ENCODE measurements at regions not wholly inside any gene's neighbourhood (a gene's known extent, or its start where the extent isn't known, plus 50 kb on each side); places are given as distances from the start of the nearest gene placed in this dataset.
"Not testable (repeated sequence)": the region's sequence is repeated elsewhere in the genome, so short reads cannot be mapped to it uniquely, and the experiment has no call there.

- Histone ChIP-seq H3K36me3 (ENCODE audit: control insufficient read depth in 2 of 2, insufficient read depth in 2 of 2, low read length in 1 of 2) (no peaks in the 10 kb centered on the region), H3K4me3 (ENCODE audit: low read depth in 1 of 2, low read length in 2 of 2) (no peak overlapping the region), H3K9me3 (ENCODE audit: control insufficient read depth in 2 of 2, insufficient read depth in 1 of 2, low read depth in 1 of 2, low read length in 1 of 2) (peaks cover 0 to 3% of the 10 kb centered on the region in 2 donors), H3K4me1 (ENCODE audit: control insufficient read depth in 2 of 2, insufficient read depth in 2 of 2, low read length in 1 of 2) (no peaks in the 10 kb centered on the region), H3K27me3 (ENCODE audit: control insufficient read depth in 1 of 2, insufficient read depth in 2 of 2, low read length in 2 of 2) (no peaks in the 10 kb centered on the region), H3K27ac (ENCODE audit: low read depth in 2 of 2, low read length in 1 of 2) (no peak overlapping the region)
- WGBS, 2 donors: 68 to 80% methylated on average over 11 of the region's 11 CpGs
Measured at GRCh38 chr4:3630136-3630597, 97.9 kb upstream of the LRPAP1 start.

GRCh38 chr4:3629665-3630064, 97.4 kb upstream of the LRPAP1 start:
- no peaks in the 10 kb centered on the region for H3K36me3 ChIP-seq (ENCODE audit: control insufficient read depth in 2 of 2, insufficient read depth in 2 of 2, low read length in 1 of 2)
- H3K4me1 ChIP-seq (ENCODE audit: control insufficient read depth in 2 of 2, insufficient read depth in 2 of 2, low read length in 1 of 2): no peaks in the 10 kb centered on the region
- no peak overlapping the region for H3K27ac ChIP-seq (ENCODE audit: low read depth in 2 of 2, low read length in 1 of 2)
- H3K9me3 ChIP-seq (ENCODE audit: control insufficient read depth in 2 of 2, insufficient read depth in 1 of 2, low read depth in 1 of 2, low read length in 1 of 2): peaks cover 0 to 3% of the 10 kb centered on the region in 2 donors
- WGBS, 2 donors: 83 to 89% methylated on average over 11 to 12 of the region's 12 CpGs
- H3K4me3 ChIP-seq (ENCODE audit: low read depth in 1 of 2, low read length in 2 of 2): no peak overlapping the region
- H3K27me3 ChIP-seq (ENCODE audit: control insufficient read depth in 1 of 2, insufficient read depth in 2 of 2, low read length in 2 of 2): no peaks in the 10 kb centered on the region

GRCh38 chr4:3629176-3629575, 97.0 kb upstream of the LRPAP1 start:
- not testable (repeated sequence) for H3K9me3 ChIP-seq (ENCODE audit: control insufficient read depth in 2 of 2, insufficient read depth in 1 of 2, low read depth in 1 of 2, low read length in 1 of 2); H3K36me3 ChIP-seq (ENCODE audit: control insufficient read depth in 2 of 2, insufficient read depth in 2 of 2, low read length in 1 of 2); H3K27me3 ChIP-seq (ENCODE audit: control insufficient read depth in 1 of 2, insufficient read depth in 2 of 2, low read length in 2 of 2); H3K4me3 ChIP-seq (ENCODE audit: low read depth in 1 of 2, low read length in 2 of 2); H3K4me1 ChIP-seq (ENCODE audit: control insufficient read depth in 2 of 2, insufficient read depth in 2 of 2, low read length in 1 of 2); H3K27ac ChIP-seq (ENCODE audit: low read depth in 2 of 2, low read length in 1 of 2)
- 89 to 91% methylated on average over 13 of the region's 13 CpGs for whole genome bisulfite sequencing, 2 donors

GRCh38 chr4:3628868-3629175, 96.6 kb upstream of the LRPAP1 start:
- Histone ChIP-seq H3K27ac (ENCODE audit: low read depth in 2 of 2, low read length in 1 of 2) (no peak overlapping the region), H3K27me3 (ENCODE audit: control insufficient read depth in 1 of 2, insufficient read depth in 2 of 2, low read length in 2 of 2) (no peaks in the 10 kb centered on the region), H3K4me1 (ENCODE audit: control insufficient read depth in 2 of 2, insufficient read depth in 2 of 2, low read length in 1 of 2) (no peaks in the 10 kb centered on the region), H3K9me3 (ENCODE audit: control insufficient read depth in 2 of 2, insufficient read depth in 1 of 2, low read depth in 1 of 2, low read length in 1 of 2) (peaks cover 0 to 3% of the 10 kb centered on the region in 2 donors), H3K36me3 (ENCODE audit: control insufficient read depth in 2 of 2, insufficient read depth in 2 of 2, low read length in 1 of 2) (no peaks in the 10 kb centered on the region), H3K4me3 (ENCODE audit: low read depth in 1 of 2, low read length in 2 of 2) (no peak overlapping the region)
- 86 to 90% methylated on average over 11 of the region's 11 CpGs for WGBS, 2 donors

GRCh38 chr4:3627967-3628867, 96.0 kb upstream of the LRPAP1 start:
- not testable (repeated sequence) for H3K4me1 ChIP-seq (ENCODE audit: control insufficient read depth in 2 of 2, insufficient read depth in 2 of 2, low read length in 1 of 2); H3K9me3 ChIP-seq (ENCODE audit: control insufficient read depth in 2 of 2, insufficient read depth in 1 of 2, low read depth in 1 of 2, low read length in 1 of 2); H3K36me3 ChIP-seq (ENCODE audit: control insufficient read depth in 2 of 2, insufficient read depth in 2 of 2, low read length in 1 of 2); H3K27me3 ChIP-seq (ENCODE audit: control insufficient read depth in 1 of 2, insufficient read depth in 2 of 2, low read length in 2 of 2); H3K4me3 ChIP-seq (ENCODE audit: low read depth in 1 of 2, low read length in 2 of 2); H3K27ac ChIP-seq (ENCODE audit: low read depth in 2 of 2, low read length in 1 of 2)
- WGBS, 2 donors: 61 to 64% methylated on average over 22 to 27 of the region's 29 CpGs

GRCh38 chr4:3627456-3627855, 95.2 kb upstream of the LRPAP1 start:
- H3K4me3 ChIP-seq (ENCODE audit: low read depth in 1 of 2, low read length in 2 of 2); H3K27me3 ChIP-seq (ENCODE audit: control insufficient read depth in 1 of 2, insufficient read depth in 2 of 2, low read length in 2 of 2); H3K27ac ChIP-seq (ENCODE audit: low read depth in 2 of 2, low read length in 1 of 2); H3K4me1 ChIP-seq (ENCODE audit: control insufficient read depth in 2 of 2, insufficient read depth in 2 of 2, low read length in 1 of 2); H3K36me3 ChIP-seq (ENCODE audit: control insufficient read depth in 2 of 2, insufficient read depth in 2 of 2, low read length in 1 of 2); H3K9me3 ChIP-seq (ENCODE audit: control insufficient read depth in 2 of 2, insufficient read depth in 1 of 2, low read depth in 1 of 2, low read length in 1 of 2): not testable (repeated sequence)
- 78 to 84% methylated on average over 7 to 8 of the region's 8 CpGs for WGBS, 2 donors

GRCh38 chr4:3626131-3626884, 94.1 kb upstream of the LRPAP1 start:
- not testable (repeated sequence) for H3K4me3 ChIP-seq (ENCODE audit: low read depth in 1 of 2, low read length in 2 of 2); H3K27me3 ChIP-seq (ENCODE audit: control insufficient read depth in 1 of 2, insufficient read depth in 2 of 2, low read length in 2 of 2); H3K27ac ChIP-seq (ENCODE audit: low read depth in 2 of 2, low read length in 1 of 2); H3K4me1 ChIP-seq (ENCODE audit: control insufficient read depth in 2 of 2, insufficient read depth in 2 of 2, low read length in 1 of 2); H3K36me3 ChIP-seq (ENCODE audit: control insufficient read depth in 2 of 2, insufficient read depth in 2 of 2, low read length in 1 of 2); H3K9me3 ChIP-seq (ENCODE audit: control insufficient read depth in 2 of 2, insufficient read depth in 1 of 2, low read depth in 1 of 2, low read length in 1 of 2)
- WGBS, 2 donors: 71 to 73% methylated on average over 20 to 24 of the region's 24 CpGs

GRCh38 chr4:3625286-3625875, 93.2 kb upstream of the LRPAP1 start:
- H3K27ac ChIP-seq (ENCODE audit: low read depth in 2 of 2, low read length in 1 of 2); H3K36me3 ChIP-seq (ENCODE audit: control insufficient read depth in 2 of 2, insufficient read depth in 2 of 2, low read length in 1 of 2); H3K4me3 ChIP-seq (ENCODE audit: low read depth in 1 of 2, low read length in 2 of 2); H3K4me1 ChIP-seq (ENCODE audit: control insufficient read depth in 2 of 2, insufficient read depth in 2 of 2, low read length in 1 of 2); H3K27me3 ChIP-seq (ENCODE audit: control insufficient read depth in 1 of 2, insufficient read depth in 2 of 2, low read length in 2 of 2); H3K9me3 ChIP-seq (ENCODE audit: control insufficient read depth in 2 of 2, insufficient read depth in 1 of 2, low read depth in 1 of 2, low read length in 1 of 2): not testable (repeated sequence)
- WGBS, 2 donors: 58 to 59% methylated on average over 8 of the region's 8 CpGs

- H3K4me3 ChIP-seq (ENCODE audit: low read depth in 1 of 2, low read length in 2 of 2); H3K27me3 ChIP-seq (ENCODE audit: control insufficient read depth in 1 of 2, insufficient read depth in 2 of 2, low read length in 2 of 2); H3K4me1 ChIP-seq (ENCODE audit: control insufficient read depth in 2 of 2, insufficient read depth in 2 of 2, low read length in 1 of 2); H3K27ac ChIP-seq (ENCODE audit: low read depth in 2 of 2, low read length in 1 of 2); H3K9me3 ChIP-seq (ENCODE audit: control insufficient read depth in 2 of 2, insufficient read depth in 1 of 2, low read depth in 1 of 2, low read length in 1 of 2); H3K36me3 ChIP-seq (ENCODE audit: control insufficient read depth in 2 of 2, insufficient read depth in 2 of 2, low read length in 1 of 2): not testable (repeated sequence)
- 10 to 17% methylated on average over 9 to 11 of the region's 11 CpGs for WGBS, 2 donors
Measured at GRCh38 chr4:3623809-3624329, 91.6 kb upstream of the LRPAP1 start.
